GM12874 (cell line): ENCODE measurements at regions not wholly inside any gene's neighbourhood (a gene's known extent, or its start where the extent isn't known, plus 50 kb on each side); places are given as distances from the start of the nearest gene placed in this dataset.

ENCODE experiments used
- CTCF ChIP-seq: IDR thresholded peaks from 2 replicates; pipeline ENCODE4 v1.5.1; 2011; ENCODE audit warnings: low read depth, mild to moderate bottlenecking, control low read depth, low read length, moderate library complexity; ENCODE audit not compliant: insufficient read depth

DNA sequence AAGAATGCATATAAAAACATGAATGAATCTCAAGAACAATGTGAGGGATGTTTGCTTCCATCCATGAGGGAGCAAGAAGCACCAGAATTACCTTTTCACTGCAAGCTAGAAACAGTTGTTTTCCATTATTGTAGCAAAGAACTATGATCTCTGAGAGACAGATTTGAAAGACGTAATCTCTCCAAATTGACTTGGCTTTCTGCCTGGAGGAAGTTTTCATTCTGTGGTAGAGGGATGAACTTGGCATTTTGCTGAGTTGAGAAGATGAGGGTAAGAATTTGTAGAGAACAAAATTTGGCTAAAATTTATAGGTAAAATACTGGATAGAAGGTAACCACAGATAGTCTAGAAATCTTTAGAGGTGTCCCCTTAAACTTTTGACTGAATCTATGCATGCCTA lies 496.8 kb downstream of the TDRD3 start:
- TF ChIP-seq CTCF: no peak

- no peak for TF ChIP-seq CTCF
Measured at GRCh38 chr13:60887711-60888110, 490.7 kb downstream of the TDRD3 start.

DNA sequence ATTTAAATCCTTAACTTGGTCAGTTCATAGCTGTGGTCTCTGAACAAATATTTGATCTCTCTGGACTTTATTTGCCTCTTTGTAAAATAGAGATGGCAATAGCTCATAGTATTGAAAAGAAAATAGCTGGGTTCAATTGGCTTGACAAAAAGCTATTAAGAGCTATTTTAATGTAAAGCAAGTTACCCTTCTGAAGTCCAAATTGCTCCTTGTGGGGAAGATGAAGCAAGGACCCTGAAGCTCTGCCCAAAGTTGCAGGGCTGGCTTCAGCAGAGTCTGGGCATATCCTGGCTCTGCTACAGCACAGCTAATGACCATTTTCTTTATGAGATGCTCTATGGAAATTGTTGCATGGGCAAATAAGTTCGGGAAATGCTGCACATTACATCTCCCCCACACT lies 484.5 kb downstream of the TDRD3 start:
- TF ChIP-seq CTCF: no peak

DNA sequence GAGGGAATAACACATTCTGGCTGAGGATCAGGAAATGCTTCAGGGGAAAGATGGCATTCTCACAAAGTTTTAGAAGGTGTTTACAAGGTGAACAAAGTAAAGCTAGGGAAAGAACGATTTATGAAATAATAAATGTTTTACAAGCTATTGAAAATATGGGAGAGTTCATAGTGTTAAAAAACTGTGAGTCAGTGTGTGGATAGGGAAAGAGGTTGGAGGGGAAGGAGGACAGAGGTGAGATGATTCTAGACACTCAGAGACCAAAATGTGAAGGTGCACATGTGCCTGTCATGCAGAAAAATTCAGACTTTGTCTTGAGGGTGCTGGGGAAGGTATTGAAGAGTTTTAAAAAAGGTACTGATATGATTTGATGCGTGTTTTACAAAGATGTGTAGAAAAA lies 476.1 kb downstream of the TDRD3 start:
- TF ChIP-seq CTCF: no peak

DNA sequence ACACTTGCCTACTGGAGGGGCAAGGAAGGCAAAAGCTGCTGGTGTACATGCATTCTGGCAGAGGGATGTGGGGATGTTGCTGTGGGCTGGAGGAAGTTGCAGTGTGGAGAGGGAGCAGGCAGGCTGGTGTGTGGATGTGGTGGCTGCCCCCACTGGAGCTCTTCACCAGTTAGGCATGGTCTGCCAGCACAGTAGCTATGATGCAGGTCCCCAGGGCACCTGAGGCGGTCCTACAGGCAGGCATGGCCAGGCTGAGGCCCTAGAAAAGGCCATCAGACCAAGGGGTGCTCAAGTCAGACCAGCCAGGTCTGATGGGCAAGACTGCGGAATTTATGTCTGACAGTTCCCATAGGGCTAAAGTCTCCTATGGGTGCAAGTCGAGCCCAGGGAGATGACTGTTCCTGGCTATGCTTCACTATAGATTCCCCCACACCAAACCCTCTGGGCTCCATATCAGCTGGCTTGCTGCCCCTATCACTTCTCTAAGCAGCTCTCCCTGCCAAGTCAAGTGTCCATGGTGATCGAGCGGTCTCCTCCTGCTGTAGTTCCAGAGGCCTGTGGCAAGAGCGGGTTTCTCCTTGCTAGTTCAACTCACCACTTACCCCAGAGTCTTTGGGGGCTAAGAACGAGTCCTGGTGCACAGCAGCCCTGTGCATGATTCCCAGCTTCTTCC lies 473.1 kb downstream of the TDRD3 start:
- TF ChIP-seq CTCF: no peak

DNA sequence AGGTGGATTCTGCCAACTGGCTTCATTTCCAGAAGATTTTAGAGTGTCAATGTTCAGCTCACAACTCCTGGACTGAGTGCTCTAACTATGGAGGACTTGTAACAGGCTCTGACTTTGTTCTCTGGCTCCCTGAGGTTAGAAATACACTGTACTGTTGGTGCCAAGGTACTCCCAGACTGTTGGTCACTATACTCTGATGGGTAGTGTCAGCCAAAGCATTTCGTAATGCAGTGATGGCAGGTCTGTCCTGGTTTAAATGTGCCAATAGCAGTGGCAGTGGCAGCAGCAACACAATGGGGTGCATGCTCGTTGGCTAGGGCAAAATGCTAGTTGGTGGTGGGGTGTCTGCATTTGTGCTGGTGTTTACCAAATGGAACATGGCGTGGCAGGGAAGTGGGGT lies 472.2 kb downstream of the TDRD3 start:
- no peak for TF ChIP-seq CTCF

DNA sequence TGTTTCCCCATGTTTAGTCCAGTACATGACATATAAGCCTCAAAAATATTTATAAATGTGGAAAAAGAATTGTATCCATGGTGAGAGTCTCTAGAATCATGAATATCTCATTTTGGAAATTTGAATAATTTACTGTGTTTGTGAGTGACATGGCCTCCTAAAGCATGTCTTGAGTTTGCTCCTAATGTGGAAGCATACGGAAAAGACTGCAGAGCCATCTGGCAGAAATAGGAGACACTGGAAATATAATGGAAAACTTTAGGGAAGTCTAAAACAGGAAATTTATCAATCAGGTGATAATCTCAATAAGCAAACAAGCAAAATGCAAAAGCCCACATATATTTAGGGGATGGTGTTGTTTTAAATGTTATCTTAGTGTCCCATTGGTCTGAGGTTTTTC lies 465.0 kb downstream of the TDRD3 start:
- TF ChIP-seq CTCF: no peak
